ENCODE measurements at regions not wholly inside any gene's neighbourhood (a gene's known extent, or its start where the extent isn't known, plus 50 kb on each side); places are given as distances from the start of the nearest gene placed in this dataset.
"Not testable (repeated sequence)": the region's sequence is repeated elsewhere in the genome, so short reads cannot be mapped to it uniquely, and the experiment has no call there.

DNA sequence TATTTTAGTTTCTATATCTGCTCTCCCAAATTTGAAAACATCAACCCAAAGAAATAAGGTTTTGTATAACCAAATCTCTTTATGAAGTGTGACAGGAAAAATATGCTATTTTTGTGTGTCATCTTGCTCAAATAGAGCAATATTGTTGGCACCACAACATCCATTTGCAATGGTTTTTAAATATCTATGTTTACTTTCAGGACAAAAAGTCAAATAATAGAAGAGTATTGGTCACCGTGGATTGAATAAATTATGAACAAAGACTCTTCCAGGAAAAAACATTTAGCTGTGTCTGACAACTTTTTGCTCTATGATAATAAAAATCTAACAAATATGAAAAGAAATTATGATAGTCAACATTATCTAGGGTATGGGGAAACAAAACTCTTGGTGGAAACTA lies 439.2 kb downstream of the BTG1 start:
- no peaks in the 10 kb centered on the region for H3K27me3 Mint-ChIP-seq (ENCODE audit: insufficient read depth)
- no peaks in the 10 kb centered on the region for H3K9me3 Mint-ChIP-seq
- no peak overlapping the region for H3K27ac Mint-ChIP-seq
- H3K36me3 Mint-ChIP-seq (ENCODE audit: low read depth) = no peaks in the 10 kb centered on the region
- no peaks in the 10 kb centered on the region for H3K4me1 Mint-ChIP-seq (ENCODE audit: low read depth)
- DNase-seq = no peak
- no peak overlapping the region for H3K4me3 Mint-ChIP-seq
- TF ChIP-seq CTCF (IDR thresholded peaks at IDR 0.05) = no peak

DNA sequence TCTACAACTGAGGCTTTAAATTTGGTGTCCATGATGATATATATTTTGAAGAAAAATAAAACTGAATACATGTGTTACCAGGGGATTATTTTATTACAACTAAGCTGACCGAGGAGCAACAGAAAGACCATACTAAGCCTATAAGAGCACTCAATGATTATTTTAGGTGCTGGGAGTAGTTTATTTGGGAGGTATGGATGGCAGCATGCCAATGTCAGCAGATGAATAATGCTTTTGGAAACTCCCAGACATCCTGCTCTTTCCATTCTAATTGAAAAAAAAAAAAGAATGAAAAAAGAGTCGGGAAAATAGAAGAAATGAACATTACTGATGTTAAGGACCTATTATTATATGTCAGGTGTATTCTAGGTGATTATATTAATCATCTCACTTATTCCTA lies 441.2 kb downstream of the BTG1 start:
- no peak for TF ChIP-seq CTCF (IDR thresholded peaks at IDR 0.05)
- H3K4me1 Mint-ChIP-seq (ENCODE audit: low read depth) = no peaks in the 10 kb centered on the region
- H3K36me3 Mint-ChIP-seq (ENCODE audit: low read depth) = no peaks in the 10 kb centered on the region
- H3K27me3 Mint-ChIP-seq (ENCODE audit: insufficient read depth) = no peaks in the 10 kb centered on the region
- H3K27ac Mint-ChIP-seq = no peak overlapping the region
- H3K4me3 Mint-ChIP-seq = no peak overlapping the region
- H3K9me3 Mint-ChIP-seq = no peaks in the 10 kb centered on the region
- no peak for DNase-seq

DNA sequence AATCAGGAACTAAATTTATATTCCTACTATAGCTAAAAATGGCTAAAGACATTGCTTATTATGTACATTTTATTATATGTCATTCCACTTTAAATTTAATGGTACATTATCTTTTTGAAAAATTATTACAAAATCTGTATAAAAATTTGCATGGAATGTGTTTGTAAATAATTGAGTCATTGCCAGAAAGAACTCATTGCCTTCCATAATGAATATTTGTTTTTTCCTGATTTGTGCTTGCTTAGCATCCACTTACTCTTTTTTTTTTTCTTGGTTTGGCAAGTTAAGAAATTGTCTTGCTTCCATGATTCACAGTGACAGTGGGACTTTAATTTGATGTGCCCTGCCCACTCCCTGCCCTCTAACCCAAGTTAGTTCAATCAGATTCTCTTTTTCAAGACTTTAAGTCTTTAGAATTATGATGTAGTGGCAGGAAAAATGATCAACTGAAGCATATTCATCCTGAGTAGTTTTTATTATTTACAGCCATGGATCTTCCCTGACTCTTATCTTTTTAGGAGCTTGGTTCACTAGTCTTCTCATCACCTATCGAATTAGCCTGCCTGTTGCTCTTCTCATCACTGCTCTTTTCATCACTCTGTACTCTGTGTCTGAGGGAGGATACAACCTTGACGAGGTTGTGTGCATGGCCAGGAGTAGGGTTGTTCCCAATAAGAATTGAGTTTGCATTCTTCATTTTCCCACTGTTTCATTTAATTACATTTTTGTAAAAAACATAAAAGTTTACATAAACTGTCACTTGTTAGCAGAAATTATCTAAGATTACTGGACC lies 442.0 kb downstream of the BTG1 start:
- DNase-seq = no peak
- no peak overlapping the region for H3K27ac Mint-ChIP-seq
- peaks cover 3% of the 10 kb centered on the region; the same call in 1 of the 2 replicates for H3K9me3 Mint-ChIP-seq
- no peaks in the 10 kb centered on the region for H3K36me3 Mint-ChIP-seq (ENCODE audit: low read depth)
- TF ChIP-seq CTCF (IDR thresholded peaks at IDR 0.05) = no peak
- no peak overlapping the region for H3K4me3 Mint-ChIP-seq
- no peaks in the 10 kb centered on the region for H3K27me3 Mint-ChIP-seq (ENCODE audit: insufficient read depth)
- no peaks in the 10 kb centered on the region for H3K4me1 Mint-ChIP-seq (ENCODE audit: low read depth)

DNA sequence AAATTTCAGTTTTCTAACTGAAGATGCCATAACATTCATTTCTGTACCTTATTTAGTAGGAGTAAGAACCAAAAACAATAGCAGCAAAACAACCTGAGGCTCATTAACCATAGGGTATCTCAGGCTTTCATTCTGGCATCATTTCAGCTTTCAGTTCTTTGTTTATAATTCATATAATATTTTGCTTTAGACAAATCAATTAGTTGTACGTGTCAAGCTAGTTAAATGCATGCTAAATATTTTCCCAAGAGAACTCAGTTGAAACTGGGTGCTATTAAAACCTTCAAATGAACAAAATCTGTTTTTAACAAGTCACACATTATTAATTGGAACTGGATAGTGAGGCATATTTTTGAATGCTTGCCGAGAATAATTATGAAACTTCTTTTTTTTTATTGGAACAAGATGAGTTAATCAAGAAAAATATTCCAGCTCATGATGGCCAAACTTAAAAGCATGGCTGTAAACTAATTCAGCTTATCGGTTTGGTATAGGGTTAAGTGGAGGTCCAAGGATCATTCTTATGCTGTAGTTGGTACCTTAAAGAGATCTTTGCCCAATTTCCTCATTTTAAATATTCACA lies 442.7 kb downstream of the BTG1 start:
- H3K27ac Mint-ChIP-seq = no peak overlapping the region
- H3K4me3 Mint-ChIP-seq = no peak overlapping the region
- no peak for DNase-seq

GRCh38 chr12:91695964-91696363 lies 449.7 kb downstream of the BTG1 start:
- no peak for DNase-seq
- H3K9me3 Mint-ChIP-seq = peaks cover 5% of the 10 kb centered on the region; the same call in 1 of the 2 replicates
- no peaks in the 10 kb centered on the region for H3K27me3 Mint-ChIP-seq (ENCODE audit: insufficient read depth)
- H3K4me3 Mint-ChIP-seq = no peak overlapping the region
- H3K4me1 Mint-ChIP-seq (ENCODE audit: low read depth) = no peaks in the 10 kb centered on the region
- H3K36me3 Mint-ChIP-seq (ENCODE audit: low read depth) = no peaks in the 10 kb centered on the region
- H3K27ac Mint-ChIP-seq = no peak overlapping the region
- no peak for TF ChIP-seq CTCF (IDR thresholded peaks at IDR 0.05)

More for the DNA sequence above, 442.7 kb downstream of the BTG1 start:
- no peak for TF ChIP-seq CTCF (IDR thresholded peaks at IDR 0.05)
- Mint-ChIP-seq H3K27me3 (ENCODE audit: insufficient read depth) (no peaks in the 10 kb centered on the region), H3K9me3 (peaks cover 5% of the 10 kb centered on the region; the same call in 1 of the 2 replicates), H3K4me1 (ENCODE audit: low read depth) (no peaks in the 10 kb centered on the region), H3K36me3 (ENCODE audit: low read depth) (no peaks in the 10 kb centered on the region)

DNA sequence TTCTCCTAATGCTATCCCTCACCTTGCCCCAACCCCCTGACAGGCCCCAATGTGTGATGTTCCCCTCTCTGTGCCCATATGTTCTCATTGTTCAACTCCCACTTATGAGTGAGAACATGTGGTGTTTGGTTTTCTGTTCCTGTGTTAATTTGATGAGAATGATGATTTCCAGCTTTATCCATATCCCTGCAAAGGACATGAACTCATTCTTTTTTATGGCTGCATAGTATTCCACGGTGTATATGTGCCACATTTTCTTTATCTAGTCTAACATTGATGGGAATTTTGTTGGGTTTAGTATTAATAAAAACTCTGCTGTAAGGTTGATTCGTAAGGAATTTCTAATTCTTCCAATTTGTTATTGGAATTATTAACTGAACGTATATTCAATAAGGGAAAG lies 450.2 kb downstream of the BTG1 start:
- not testable (repeated sequence) for DNase-seq; H3K27me3 Mint-ChIP-seq (ENCODE audit: insufficient read depth); H3K27ac Mint-ChIP-seq; H3K9me3 Mint-ChIP-seq; H3K4me3 Mint-ChIP-seq; H3K36me3 Mint-ChIP-seq (ENCODE audit: low read depth); H3K4me1 Mint-ChIP-seq (ENCODE audit: low read depth)

All from HFFc6 (cell line).